ENCODE measurements at regions not wholly inside any gene's neighbourhood (a gene's known extent, or its start where the extent isn't known, plus 50 kb on each side); places are given as distances from the start of the nearest gene placed in this dataset.
A peak's percentile ranks its signal among the peaks of the same experiment; 100 is the strongest.

DNA sequence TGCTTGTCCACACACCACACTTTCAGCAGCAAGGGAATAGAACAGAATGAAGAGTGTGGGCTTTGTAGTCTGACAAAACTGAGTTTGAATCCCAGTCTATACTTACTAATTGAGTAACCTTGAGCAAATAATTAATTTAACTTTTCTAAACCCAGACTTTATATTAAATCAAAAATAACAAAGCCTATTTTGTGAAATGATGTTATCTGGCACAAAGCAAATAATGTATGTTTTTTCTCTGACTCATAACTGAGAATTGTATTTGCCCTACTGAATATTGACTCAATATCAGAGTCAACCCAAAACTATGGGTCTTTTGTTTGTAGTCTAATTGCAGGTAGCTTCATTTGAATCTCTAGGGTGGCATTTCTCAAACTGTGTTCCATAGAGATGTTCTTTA is 77.9 kb upstream of the TANC2 start (continued):
- TF ChIP-seq, protein P1, sequence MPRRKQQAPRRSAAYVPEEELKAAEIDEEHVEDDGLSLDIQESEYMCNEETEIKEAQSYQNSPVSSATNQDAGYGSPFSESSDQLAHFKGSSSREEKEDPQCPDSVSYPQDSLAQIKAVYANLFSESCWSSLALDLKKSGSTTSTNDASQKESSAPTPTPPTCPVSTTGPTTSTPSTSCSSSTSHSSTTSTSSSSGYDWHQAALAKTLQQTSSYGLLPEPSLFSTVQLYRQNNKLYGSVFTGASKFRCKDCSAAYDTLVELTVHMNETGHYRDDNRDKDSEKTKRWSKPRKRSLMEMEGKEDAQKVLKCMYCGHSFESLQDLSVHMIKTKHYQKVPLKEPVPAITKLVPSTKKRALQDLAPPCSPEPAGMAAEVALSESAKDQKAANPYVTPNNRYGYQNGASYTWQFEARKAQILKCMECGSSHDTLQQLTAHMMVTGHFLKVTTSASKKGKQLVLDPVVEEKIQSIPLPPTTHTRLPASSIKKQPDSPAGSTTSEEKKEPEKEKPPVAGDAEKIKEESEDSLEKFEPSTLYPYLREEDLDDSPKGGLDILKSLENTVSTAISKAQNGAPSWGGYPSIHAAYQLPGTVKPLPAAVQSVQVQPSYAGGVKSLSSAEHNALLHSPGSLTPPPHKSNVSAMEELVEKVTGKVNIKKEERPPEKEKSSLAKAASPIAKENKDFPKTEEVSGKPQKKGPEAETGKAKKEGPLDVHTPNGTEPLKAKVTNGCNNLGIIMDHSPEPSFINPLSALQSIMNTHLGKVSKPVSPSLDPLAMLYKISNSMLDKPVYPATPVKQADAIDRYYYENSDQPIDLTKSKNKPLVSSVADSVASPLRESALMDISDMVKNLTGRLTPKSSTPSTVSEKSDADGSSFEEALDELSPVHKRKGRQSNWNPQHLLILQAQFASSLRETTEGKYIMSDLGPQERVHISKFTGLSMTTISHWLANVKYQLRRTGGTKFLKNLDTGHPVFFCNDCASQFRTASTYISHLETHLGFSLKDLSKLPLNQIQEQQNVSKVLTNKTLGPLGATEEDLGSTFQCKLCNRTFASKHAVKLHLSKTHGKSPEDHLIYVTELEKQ (CRISPR knock-in tag; IDR thresholded peaks at IDR 0.05) = no peak
- TF ChIP-seq CEBPB (tag; IDR thresholded peaks at IDR 0.05) (no peak), FOXP1 (CRISPR knock-in tag; IDR thresholded peaks at IDR 0.05) (no peak), SAP30 (IDR thresholded peaks at IDR 0.05; ENCODE audit: borderline replicate concordance, insufficient read depth, low read depth, low read length, poor library complexity, severe bottlenecking) (no peak), SNIP1 (IDR thresholded peaks at IDR 0.05; ENCODE audit: low read depth) (no peak), ARID1B (IDR thresholded peaks at IDR 0.05) (no peak), ZNF239 (CRISPR knock-in tag; IDR thresholded peaks at IDR 0.05) (no peak)

DNA sequence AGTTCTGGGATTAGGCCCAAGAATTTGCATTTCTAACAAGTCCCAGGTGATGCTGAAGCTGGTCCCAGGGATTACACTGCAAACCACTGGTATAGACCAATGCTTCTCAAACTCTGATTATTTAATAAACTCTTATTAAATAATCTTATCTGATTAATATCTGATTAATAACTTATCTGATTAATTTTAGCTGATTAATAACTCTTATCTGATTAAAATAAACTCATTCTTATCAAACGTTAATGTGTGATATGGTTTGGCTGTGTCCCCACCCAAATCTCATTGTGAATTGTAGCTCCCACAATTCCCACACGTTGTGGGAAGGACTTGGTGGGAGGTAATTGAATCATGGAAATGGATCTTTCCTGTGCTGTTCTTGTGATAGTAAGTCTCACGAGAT is 78.6 kb upstream of the TANC2 start:
- ATAC-seq (no peak), FAIRE-seq (no peak), DNase-seq (ENCODE audit: extremely low read depth in 1 of 4, low spot score in 3 of 4) (no peak)
- intact Hi-C loops (cut with micrococcal nuclease) = no loop called here
- Histone ChIP-seq H3K4me2 (ENCODE audit: insufficient read depth, low read length) (no peak overlapping the region), H3K9me1 (ENCODE audit: control insufficient read depth, insufficient read depth, low read length) (no peaks in the 10 kb centered on the region), H3K9me3 (replicated peaks; ENCODE audit: control insufficient read depth, insufficient read depth, low read depth, low read length) (no peaks in the 10 kb centered on the region), H3K79me2 (ENCODE audit: control insufficient read depth, insufficient read depth, low read length) (no peaks in the 10 kb centered on the region), H2AFZ (ENCODE audit: low read depth, low read length) (no peak overlapping the region), H3K36me3 (ENCODE audit: control insufficient read depth, insufficient read depth, low read length) (no peaks in the 10 kb centered on the region), H3K27me3 (ENCODE audit: control insufficient read depth in 2 of 2, insufficient read depth in 2 of 2, low read length in 2 of 2) (no peaks in the 10 kb centered on the region), H3K4me1 (replicated peaks in 1 of 2; ENCODE audit: control insufficient read depth in 2 of 2, insufficient read depth in 2 of 2, low read length in 2 of 2) (peaks cover 0 to 5% of the 10 kb centered on the region in 2 experiments; a peak in 1 of 5 replicates), H3K4me3 (no peak overlapping the region), H3K27ac (ENCODE audit: extremely low read depth, low read depth, low read length) (no peak overlapping the region), H4K20me1 (replicated peaks; ENCODE audit: control insufficient read depth, insufficient read depth, low read length) (no peaks in the 10 kb centered on the region), H3K9ac (ENCODE audit: insufficient read depth in 1 of 2, low read depth in 2 of 2, low read length in 2 of 2) (no peak overlapping the region)
- in situ Hi-C loops (cut with MboI) = no loop called here
- WGBS (ENCODE audit: insufficient coverage, low coverage, missing lambda C conversion rate) = 2% methylated on average over 3 of the region's 3 CpGs
- TF ChIP-seq DACH1 (IDR thresholded peaks at IDR 0.05; ENCODE audit: partially characterized antibody) (peak; percentile 98), MCM7 (IDR thresholded peaks at IDR 0.05) (0 out of 4 replicates have a peak, but pooled peaks of 1 of the 2 experiments have one; percentile 66), HMG20B (CRISPR knock-in tag; IDR thresholded peaks at IDR 0.05) (no peak)
- TF ChIP-seq, protein P2, sequence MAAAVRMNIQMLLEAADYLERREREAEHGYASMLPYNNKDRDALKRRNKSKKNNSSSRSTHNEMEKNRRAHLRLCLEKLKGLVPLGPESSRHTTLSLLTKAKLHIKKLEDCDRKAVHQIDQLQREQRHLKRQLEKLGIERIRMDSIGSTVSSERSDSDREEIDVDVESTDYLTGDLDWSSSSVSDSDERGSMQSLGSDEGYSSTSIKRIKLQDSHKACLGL (CRISPR knock-in tag; IDR thresholded peaks at IDR 0.05; ENCODE audit: borderline replicate concordance, poor library complexity, severe bottlenecking) = no peak
- ChIA-PET CTCF (ENCODE audit: low intra/inter-chr PET ratio) (no interaction called here), POLR2A (interaction anchor here (1.1 kb wide), 1 partner anchor 76 kb away, joined by 3 read pairs; no protein-coding TSS in a partner anchor)
- BruUV-seq (replicated peaks) = no TSS peak
